ENCODE measurements at regions not wholly inside any gene's neighbourhood (a gene's known extent, or its start where the extent isn't known, plus 50 kb on each side); places are given as distances from the start of the nearest gene placed in this dataset.

DNA sequence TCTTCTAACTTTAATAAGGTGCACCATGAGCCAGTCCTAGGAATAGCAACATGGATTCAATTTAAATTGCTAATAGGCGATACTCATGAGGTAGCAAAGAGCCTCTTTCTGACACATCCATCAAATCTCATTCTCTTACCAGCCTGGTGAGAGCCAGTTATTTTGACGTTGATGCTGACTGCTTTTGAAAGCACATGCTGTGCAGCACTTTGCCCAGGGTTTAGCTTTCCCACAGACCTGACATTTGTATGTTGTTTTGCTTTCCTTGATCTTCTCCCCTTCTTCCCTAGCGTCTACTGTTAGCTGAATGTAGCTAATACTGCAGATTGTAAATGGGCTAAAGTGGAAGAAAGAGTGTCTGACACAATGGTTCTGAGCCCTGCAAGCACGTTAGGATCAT, 101.1 kb upstream of the CCDC85A start:
- Histone ChIP-seq H3K27me3 (ENCODE audit: control insufficient read depth, insufficient read depth, low read length) (no peaks in the 10 kb centered on the region), H4K5ac (ENCODE audit: low read depth, low read length) (no peak overlapping the region), H2BK5ac (ENCODE audit: low read depth, low read length, poor library complexity, severe bottlenecking) (no peak overlapping the region), H3K56ac (ENCODE audit: extremely low read depth, insufficient read depth, low read length) (no peak overlapping the region), H4K91ac (ENCODE audit: insufficient read depth, low read depth, low read length) (no peak overlapping the region), H2BK15ac (ENCODE audit: low read depth, low read length) (no peak overlapping the region), H3K4me1 (ENCODE audit: control insufficient read depth, insufficient read depth, low read length) (no peaks in the 10 kb centered on the region), H3K27ac (ENCODE audit: insufficient read depth, low read length) (no peak overlapping the region), H3K4ac (ENCODE audit: low read depth, low read length) (no peak overlapping the region), H2AFZ (replicated peaks; ENCODE audit: low read length, poor library complexity) (no peak overlapping the region), H2AK5ac (ENCODE audit: low read depth, low read length) (no peak overlapping the region), H3K4me2 (ENCODE audit: low read depth, low read length) (no peak overlapping the region), H3K9me3 (ENCODE audit: control insufficient read depth, insufficient read depth, low read length) (no peaks in the 10 kb centered on the region), H3K9me1 (ENCODE audit: insufficient read depth, low read length) (no peaks in the 10 kb centered on the region), H4K8ac (ENCODE audit: low read depth in 2 of 2, low read length in 2 of 2) (no peak overlapping the region), H3K4me3 (ENCODE audit: insufficient read depth, low read depth, low read length) (no peak overlapping the region), H3K18ac (ENCODE audit: low read depth, low read length) (no peak overlapping the region), H3K9ac (ENCODE audit: low read depth, low read length) (no peak overlapping the region), H2BK20ac (ENCODE audit: low read depth, low read length) (no peak overlapping the region), H3K36me3 (ENCODE audit: control insufficient read depth, insufficient read depth, low read length) (no peaks in the 10 kb centered on the region), H2BK120ac (ENCODE audit: low read depth, low read length) (no peak overlapping the region), H3K14ac (replicated peaks; ENCODE audit: low read depth, low read length) (no peak overlapping the region), H3K23ac (ENCODE audit: low read depth, low read length) (no peak overlapping the region), H4K20me1 (ENCODE audit: insufficient read depth, low read length) (no peaks in the 10 kb centered on the region), H2AK9ac (replicated peaks; ENCODE audit: low read depth, low read length, poor library complexity) (no peak overlapping the region), H3K79me1 (ENCODE audit: low read depth in 1 of 2, low read length in 2 of 2) (no peaks in the 10 kb centered on the region)
- no peak for DNase-seq
- TF ChIP-seq, protein P1, sequence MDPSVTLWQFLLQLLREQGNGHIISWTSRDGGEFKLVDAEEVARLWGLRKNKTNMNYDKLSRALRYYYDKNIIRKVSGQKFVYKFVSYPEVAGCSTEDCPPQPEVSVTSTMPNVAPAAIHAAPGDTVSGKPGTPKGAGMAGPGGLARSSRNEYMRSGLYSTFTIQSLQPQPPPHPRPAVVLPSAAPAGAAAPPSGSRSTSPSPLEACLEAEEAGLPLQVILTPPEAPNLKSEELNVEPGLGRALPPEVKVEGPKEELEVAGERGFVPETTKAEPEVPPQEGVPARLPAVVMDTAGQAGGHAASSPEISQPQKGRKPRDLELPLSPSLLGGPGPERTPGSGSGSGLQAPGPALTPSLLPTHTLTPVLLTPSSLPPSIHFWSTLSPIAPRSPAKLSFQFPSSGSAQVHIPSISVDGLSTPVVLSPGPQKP (IDR thresholded peaks at IDR 0.05; ENCODE audit: borderline replicate concordance, low read depth, low read length): no peak
- TF ChIP-seq CHD1 (IDR thresholded peaks at IDR 0.05; ENCODE audit: low read depth, low read length): no peak
- no peak for TF ChIP-seq BHLHE40 (IDR thresholded peaks at IDR 0.05; ENCODE audit: low read depth, low read length)
- no CpG with 5 or more reads among the region's 4 CpGs for WGBS, 2 experiments (ENCODE audit: extremely low coverage in 2 of 2, insufficient read length in 1 of 2)
- in situ Hi-C loops (cut with MboI; ENCODE audit: low sequenced_read_pairs): no loop called here
- POLR2A ChIA-PET (ENCODE audit: unreplicated experiment): no interaction called here
- no peak for ATAC-seq (ENCODE audit: low read depth)
- CTCF ChIA-PET: no interaction called here
- dilution Hi-C loops (cut with HindIII; ENCODE audit: low sequenced_read_pairs, unreplicated experiment): no loop called here
- no TSS peak for BruUV-seq (replicated peaks)
- intact Hi-C loops (cut with micrococcal nuclease): no loop called here

Measured in IMR-90 (cell line).